KBM-7 (cell line): ENCODE measurements at regions not wholly inside any gene's neighbourhood (a gene's known extent, or its start where the extent isn't known, plus 50 kb on each side); places are given as distances from the start of the nearest gene placed in this dataset.

ENCODE experiments used
- DNase-seq: peaks from one replicate; pipeline ENCODE4 v3.0.0-alpha.2; 2015
- in situ Hi-C: fragments of 300-500 bp; cut with MboI; formaldehyde crosslinking; loops from 2 replicates; pipeline ENCODE4 v1.14.3; 2020; ENCODE audit warnings: low sequenced_read_pairs, low pct_unique_long_range_greater_than_20kb, mixed read lengths

DNA sequence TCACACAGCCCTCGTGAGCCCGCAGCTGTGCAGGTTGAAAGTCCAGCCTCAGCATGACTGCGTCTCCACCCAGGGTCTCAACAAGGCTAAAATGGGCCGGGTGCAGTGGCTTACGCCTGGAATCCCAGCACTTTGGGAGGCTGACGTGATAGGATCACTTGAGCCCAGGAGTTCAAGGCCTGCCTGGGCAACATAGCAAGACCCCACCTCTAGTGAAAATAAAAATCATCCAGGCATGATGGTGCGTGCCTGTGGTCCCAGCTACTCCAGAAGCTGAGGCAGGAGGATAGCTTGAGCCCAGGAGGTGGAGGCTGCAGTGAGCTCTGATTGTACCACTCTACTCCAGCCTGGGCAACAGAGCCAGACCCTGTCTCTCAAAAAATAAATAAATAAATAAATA is 100.8 kb upstream of the PRR5 start:
- in situ Hi-C loops: no loop called here
- DNase-seq: no peak

DNA sequence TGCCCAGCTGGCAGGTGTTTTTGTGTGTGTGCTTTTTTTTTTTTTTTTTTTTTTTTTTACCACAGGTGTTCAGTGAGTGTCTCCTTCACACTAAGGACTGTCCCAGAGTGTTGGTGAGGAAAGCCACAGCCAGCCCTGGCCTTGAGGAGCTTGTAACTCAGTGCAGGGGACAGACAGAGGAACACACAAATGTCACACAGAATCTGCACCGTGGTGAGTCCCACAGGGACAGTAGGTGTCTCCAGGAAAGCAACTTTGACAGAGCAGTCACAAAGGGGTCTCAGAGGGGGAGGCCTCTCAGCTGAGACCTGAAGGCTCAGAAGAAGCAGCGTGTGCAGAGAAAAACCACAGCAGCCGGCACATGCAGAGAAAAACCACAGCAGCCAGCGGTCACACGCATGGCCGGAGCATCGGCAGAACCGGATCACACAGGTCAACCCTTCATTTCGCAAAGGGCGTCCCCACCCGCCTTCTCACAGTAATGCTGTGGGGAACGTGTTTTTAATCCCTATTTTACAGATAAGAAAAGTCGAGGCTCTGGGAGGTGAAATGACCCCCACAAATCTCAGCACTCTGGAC is 101.7 kb upstream of the PRR5 start:
- DNase-seq: peak; percentile 61
- in situ Hi-C loops: no loop called here

DNA sequence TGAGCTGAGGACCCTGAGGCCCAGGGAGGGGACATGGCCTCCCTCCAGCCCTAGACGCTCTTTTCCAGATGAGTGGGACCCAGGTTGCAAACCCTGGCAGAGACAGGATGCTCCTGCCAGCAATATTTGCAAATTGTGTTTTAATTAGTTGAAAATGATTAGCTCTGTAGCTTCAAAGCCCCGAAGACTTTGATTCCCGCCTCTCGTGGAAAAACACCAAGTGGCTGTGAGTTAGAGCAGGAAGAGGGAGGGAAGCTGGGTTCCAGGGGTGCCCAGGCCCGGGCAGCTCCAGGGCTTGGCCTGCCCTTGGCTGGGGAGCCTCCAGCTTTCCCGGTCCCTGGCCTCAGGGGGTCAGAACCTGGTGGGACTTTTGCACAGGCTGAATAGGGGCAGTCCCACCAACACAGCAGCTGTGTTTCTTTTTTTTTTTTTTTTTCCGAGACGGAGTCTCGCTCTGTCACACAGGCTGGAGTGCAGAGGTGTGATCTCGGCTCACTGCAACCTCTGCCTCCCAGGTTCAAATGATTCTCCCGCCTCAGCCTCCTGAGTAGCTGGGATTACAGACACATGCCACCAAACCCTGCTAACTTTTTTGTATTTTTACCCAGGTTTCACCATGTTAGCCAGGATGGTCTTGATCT is 101.6 kb upstream of the RTL6 start:
- in situ Hi-C loops: no loop called here
- DNase-seq: no peak

GRCh38 chr22:44599084-44599483 is 101.1 kb upstream of the RTL6 start:
- DNase-seq: no peak
- in situ Hi-C loops: no loop called here

GRCh38 chr22:44597616-44598015 is 99.6 kb upstream of the RTL6 start:
- in situ Hi-C loops: no loop called here
- no peak for DNase-seq

GRCh38 chr22:44596396-44597125 is 98.5 kb upstream of the RTL6 start:
- DNase-seq: no peak
- in situ Hi-C loops: no loop called here

GRCh38 chr22:44595841-44596341 is 97.9 kb upstream of the RTL6 start:
- peak; percentile 88 for DNase-seq
- in situ Hi-C loops: no loop called here

- DNase-seq: no peak
- in situ Hi-C loops: no loop called here
Observed at GRCh38 chr22:44594951-44595350, 96.9 kb upstream of the RTL6 start.

DNA sequence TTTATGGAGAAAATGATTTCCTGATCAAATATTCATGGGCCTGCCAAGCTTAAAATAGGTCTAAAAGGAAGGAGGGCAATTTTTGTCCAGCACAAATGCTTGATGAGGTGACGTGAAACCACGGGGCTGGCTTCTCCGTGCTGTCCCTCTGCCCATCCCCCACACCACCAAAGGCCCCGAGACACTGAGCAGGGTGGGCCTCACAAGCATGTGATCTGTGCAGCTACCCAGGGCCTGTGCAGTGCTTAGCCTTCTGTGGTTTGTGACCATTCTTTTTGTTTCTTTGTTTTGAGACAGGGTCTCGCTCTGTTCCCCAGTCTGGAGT is 94.8 kb upstream of the RTL6 start:
- in situ Hi-C loops: no loop called here
- no peak for DNase-seq

DNA sequence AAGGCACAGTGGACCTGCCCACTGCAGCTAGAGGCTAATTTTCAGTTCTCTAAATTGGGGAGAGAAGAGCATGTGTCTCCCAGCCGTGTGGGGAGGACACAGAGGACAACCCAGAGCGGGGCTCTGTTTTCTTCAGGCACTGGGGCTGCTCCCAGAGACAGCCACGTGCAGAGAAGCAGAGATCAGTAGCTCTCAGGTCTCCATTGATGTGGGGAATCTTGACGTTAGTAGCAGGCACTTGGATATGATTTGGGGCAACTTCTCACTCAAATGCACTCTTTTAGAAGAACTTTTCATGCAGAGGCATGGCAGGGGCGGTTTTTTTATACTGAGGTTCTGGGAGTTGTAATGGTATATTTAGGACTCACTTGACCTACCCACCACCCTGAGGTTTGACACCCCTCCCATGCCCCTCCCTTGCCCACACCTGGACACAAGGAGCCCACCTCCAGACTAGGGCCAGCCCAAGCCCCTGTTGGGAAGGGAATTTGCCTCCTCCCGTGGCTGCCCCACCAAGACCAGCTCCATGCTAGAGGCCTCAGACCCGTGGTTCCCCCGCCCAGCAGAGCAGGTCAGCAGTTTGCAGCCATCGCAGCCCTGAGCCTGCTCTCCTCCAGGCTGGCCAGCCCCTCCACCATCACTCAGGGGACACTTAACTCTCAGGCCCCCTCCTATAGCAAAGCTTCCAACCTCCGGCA is 94.2 kb upstream of the RTL6 start:
- DNase-seq: no peak
- in situ Hi-C loops: no loop called here

DNA sequence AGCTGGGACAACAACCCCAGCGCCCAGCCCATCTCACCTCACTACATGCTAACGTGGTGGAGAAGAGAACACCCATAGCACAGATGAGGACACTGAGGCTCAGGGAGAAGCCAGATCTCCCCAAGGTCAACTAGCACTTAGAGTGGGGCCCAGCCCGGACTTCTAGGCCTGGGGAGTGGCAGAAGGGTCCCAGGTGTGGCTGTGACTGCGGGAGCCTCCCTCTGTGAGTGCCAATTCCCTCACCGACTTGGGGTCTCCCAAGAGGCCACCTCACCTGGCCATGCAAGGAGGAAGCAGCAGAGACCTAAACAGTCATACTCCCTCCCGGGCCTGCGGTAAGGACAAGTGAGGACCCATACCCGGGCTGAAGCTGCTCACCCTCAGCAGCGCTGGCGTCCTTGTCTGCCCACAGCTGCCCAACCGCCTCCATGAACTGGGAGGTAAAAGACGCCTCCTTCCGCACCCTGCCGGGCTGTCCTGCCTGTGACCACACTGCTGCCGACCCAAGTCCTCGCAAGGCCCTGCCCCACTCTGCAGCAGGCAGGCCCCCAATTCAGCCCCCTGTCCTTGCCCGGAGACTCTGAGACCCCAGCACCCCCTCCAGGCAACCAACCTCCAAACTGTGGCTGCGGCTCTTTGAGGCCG is 93.2 kb upstream of the RTL6 start:
- in situ Hi-C loops: no loop called here
- no peak for DNase-seq

DNA sequence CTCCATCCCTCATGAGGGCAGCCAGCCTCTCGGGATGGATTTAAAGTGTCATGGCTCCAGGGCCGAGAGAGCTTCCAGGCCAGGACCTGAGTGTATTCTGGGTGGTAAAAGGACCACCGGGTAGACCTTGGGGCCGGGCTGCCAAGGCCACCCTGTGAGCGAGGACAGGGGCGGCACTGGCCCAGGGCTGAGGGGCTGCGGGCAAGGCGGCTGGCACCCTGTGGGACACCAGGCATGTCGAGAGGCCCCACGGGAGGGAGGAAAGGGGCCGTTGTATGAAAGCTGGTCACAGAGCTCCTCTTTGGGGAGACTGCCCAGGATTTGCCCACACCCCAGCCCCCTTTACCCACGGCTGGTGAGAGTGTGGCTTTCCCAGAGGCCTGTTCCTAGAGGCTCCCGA is 92.3 kb upstream of the RTL6 start:
- in situ Hi-C loops: no loop called here
- DNase-seq: no peak

DNA sequence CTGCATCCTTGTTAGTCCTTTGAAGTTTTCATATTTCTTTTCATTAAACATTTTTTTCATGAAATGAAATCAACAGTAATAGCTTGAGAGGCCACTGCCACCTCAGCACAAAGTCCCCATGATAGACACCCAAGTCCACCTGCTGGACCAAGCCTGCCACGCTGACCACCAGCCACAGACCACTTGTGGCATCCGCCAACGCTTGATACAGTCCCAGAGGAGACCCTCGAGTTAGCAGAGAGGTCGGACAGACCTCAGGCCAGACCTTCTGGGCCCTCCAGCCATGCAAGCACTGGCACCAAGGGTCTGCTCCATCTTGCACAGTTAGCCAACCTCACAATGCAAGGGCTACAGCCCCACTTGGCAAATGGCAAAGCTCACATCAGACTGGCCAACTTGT is 91.8 kb upstream of the RTL6 start:
- in situ Hi-C loops: no loop called here
- DNase-seq: no peak

DNA sequence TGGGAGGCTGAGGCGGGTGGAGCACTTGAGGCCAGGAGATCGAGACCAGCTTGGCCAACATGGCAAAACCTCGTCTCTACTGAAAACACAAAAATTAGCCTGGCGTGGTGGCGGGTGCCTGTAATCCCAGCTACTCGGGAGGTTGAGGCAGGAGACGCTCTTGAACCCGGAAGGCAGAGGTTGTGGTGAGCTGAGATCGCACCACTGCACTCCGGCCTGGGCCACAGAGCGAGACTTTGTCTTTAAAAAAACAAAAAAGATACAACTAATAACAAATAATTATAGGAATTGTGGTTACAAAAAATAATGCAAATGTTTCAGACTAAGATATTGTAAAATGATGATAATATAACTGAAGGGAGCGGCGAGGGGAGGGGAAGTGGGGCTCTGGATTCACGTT is 90.3 kb upstream of the RTL6 start:
- no peak for DNase-seq
- in situ Hi-C loops: no loop called here

DNA sequence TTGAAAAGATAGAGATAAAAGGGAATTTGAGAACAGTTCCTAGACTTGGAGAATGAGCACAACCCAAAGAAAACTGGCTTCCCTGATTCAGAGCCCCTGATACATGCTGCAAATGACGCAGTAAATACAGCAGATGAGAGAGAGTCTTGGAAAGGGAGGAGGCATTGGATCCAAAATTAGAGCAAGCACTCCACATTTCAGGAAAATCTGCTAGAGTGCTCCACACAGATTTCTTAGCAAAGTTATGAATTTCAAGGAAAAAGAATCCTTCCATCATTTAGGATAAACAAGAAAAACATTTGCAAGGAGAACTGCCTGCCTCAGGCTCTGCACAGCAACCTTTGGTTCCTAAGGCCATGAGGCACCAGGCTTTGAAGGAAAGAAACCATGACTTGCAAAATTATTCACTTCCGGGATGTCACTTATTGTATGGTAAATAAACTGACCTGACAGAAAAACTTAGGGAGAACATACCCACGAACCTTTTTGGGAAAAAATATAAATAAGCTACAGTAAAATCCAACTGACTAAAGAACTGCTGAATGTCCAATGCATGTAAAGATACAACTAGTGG is 89.8 kb upstream of the RTL6 start:
- no peak for DNase-seq
- in situ Hi-C loops: no loop called here

GRCh38 chr22:44586999-44587736 is 89.1 kb upstream of the RTL6 start:
- no peak for DNase-seq
- in situ Hi-C loops: no loop called here

- no peak for DNase-seq
Observed at GRCh38 chr22:44586351-44586990, 88.4 kb upstream of the RTL6 start.

More at GRCh38 chr22:44586351-44586990, 88.4 kb upstream of the RTL6 start:
- in situ Hi-C loops: no loop called here
